BLaER1 treated with 17β-estradiol and CSF1 and Interleukin-3, amounts not matched to agents 10 nM and 100 nM (cell line): ENCODE measurements at regions not wholly inside any gene's neighbourhood (a gene's known extent, or its start where the extent isn't known, plus 50 kb on each side); places are given as distances from the start of the nearest gene placed in this dataset.
A peak's percentile ranks its signal among the peaks of the same experiment; 100 is the strongest.

Experiments
- H3K27ac ChIP-seq, 11 experiments: shearing (Covaris generic); formaldehyde crosslinking; 2 replicates each; pipeline ENCODE4 v1.8.1; 2022
- H3K27me3 ChIP-seq, 11 experiments: shearing (Covaris generic); formaldehyde crosslinking; 2 replicates each; pipeline ENCODE4 v1.8.1; 2022
- H3K36me3 ChIP-seq, 11 experiments: shearing (Covaris generic); formaldehyde crosslinking; 2 replicates each; pipeline ENCODE4 v1.8.1; 2022
- H3K4me1 ChIP-seq, 10 experiments: shearing (Covaris generic); formaldehyde crosslinking; 2 replicates each; pipeline ENCODE4 v1.8.1; 2022
- H3K4me2 ChIP-seq, 11 experiments: shearing (Covaris generic); formaldehyde crosslinking; 2 replicates each; pipeline ENCODE4 v1.8.1; 2022
- H3K4me3 ChIP-seq, 10 experiments: shearing (Covaris generic); formaldehyde crosslinking; 2 replicates each; pipeline ENCODE4 v1.8.1; 2022
- H3K9ac ChIP-seq, 11 experiments: shearing (Covaris generic); formaldehyde crosslinking; 2 replicates each; pipeline ENCODE4 v1.8.1; 2022
- H3K9me3 ChIP-seq, 11 experiments: shearing (Covaris generic); formaldehyde crosslinking; replicated peaks in 1 of 11; 2 replicates each; pipeline ENCODE4 v1.8.1; 2022
- H4K20me1 ChIP-seq, 11 experiments: shearing (Covaris generic); formaldehyde crosslinking; 2 replicates each; pipeline ENCODE4 v1.8.1; 2022
- Cebpa-rat ChIP-seq, 11 experiments: shearing (Covaris generic); IDR thresholded peaks; 2 replicates each; pipeline ENCODE4 v1.8.1; 2022

GRCh38 chr16:81185416-81185815 is 53.1 kb upstream of the BCO1 start:
- no peak overlapping the region for H3K4me2 ChIP-seq
- no peaks in the 10 kb centered on the region for H3K36me3 ChIP-seq
- no peak overlapping the region for H3K9ac ChIP-seq
- H3K4me3 ChIP-seq = no peak overlapping the region
- H3K9me3 ChIP-seq = no peaks in the 10 kb centered on the region
- H3K27me3 ChIP-seq = no peaks in the 10 kb centered on the region
- TF ChIP-seq Cebpa-rat (IDR thresholded peaks at IDR 0.05) = no peak
- H3K27ac ChIP-seq = no peak overlapping the region
- H3K4me1 ChIP-seq = peaks cover 0 to 8% (median 6%) of the 10 kb centered on the region in 10 experiments; a peak in 7 of 20 replicates
- H4K20me1 ChIP-seq = no peaks in the 10 kb centered on the region

- Histone ChIP-seq H4K20me1 (no peaks in the 10 kb centered on the region), H3K9me3 (no peaks in the 10 kb centered on the region), H3K4me1 (peaks cover 0 to 8% (median 6%) of the 10 kb centered on the region in 10 experiments; a peak in 7 of 20 replicates), H3K4me2 (peak overlapping the region in 3 of 11 experiments; percentile 3 to 18 (median 10); a peak in 3 of 22 replicates), H3K27me3 (no peaks in the 10 kb centered on the region), H3K9ac (no peak overlapping the region), H3K27ac (no peak overlapping the region), H3K36me3 (no peaks in the 10 kb centered on the region), H3K4me3 (no peak overlapping the region)
- TF ChIP-seq Cebpa-rat (IDR thresholded peaks at IDR 0.05) = no peak
These were observed 57.3 kb upstream of the BCO1 start for GRCh38 chr16:81181013-81181720.

- peaks cover 0 to 8% (median 6%) of the 10 kb centered on the region in 10 experiments; a peak in 7 of 20 replicates for H3K4me1 ChIP-seq
- H3K4me3 ChIP-seq = no peak overlapping the region
- no peak overlapping the region for H3K27ac ChIP-seq
- no peaks in the 10 kb centered on the region for H4K20me1 ChIP-seq
- H3K27me3 ChIP-seq = no peaks in the 10 kb centered on the region
- TF ChIP-seq Cebpa-rat (IDR thresholded peaks at IDR 0.05) = no peak
- H3K9me3 ChIP-seq = no peaks in the 10 kb centered on the region
- no peak overlapping the region for H3K9ac ChIP-seq
- H3K4me2 ChIP-seq = 0 out of 22 replicates have a peak overlapping the region, but pooled peaks of 2 of the 11 experiments have one; percentile 3 to 10
- H3K36me3 ChIP-seq = no peaks in the 10 kb centered on the region
These were observed 57.9 kb upstream of the BCO1 start for GRCh38 chr16:81180578-81180977.

GRCh38 chr16:81179219-81179618 is 59.3 kb upstream of the BCO1 start:
- H3K9ac ChIP-seq = no peak overlapping the region
- no peak overlapping the region for H3K27ac ChIP-seq
- H3K4me1 ChIP-seq = peaks cover 0 to 8% (median 6%) of the 10 kb centered on the region in 10 experiments; a peak in 7 of 20 replicates
- no peaks in the 10 kb centered on the region for H4K20me1 ChIP-seq
- H3K4me2 ChIP-seq = no peak overlapping the region
- H3K27me3 ChIP-seq = no peaks in the 10 kb centered on the region
- no peak overlapping the region for H3K4me3 ChIP-seq
- H3K9me3 ChIP-seq = no peaks in the 10 kb centered on the region
- H3K36me3 ChIP-seq = no peaks in the 10 kb centered on the region
- TF ChIP-seq Cebpa-rat (IDR thresholded peaks at IDR 0.05) = no peak

- no peaks in the 10 kb centered on the region for H3K36me3 ChIP-seq
- H3K27ac ChIP-seq = no peak overlapping the region
- no peak overlapping the region for H3K4me3 ChIP-seq
- H3K9ac ChIP-seq = no peak overlapping the region
- no peaks in the 10 kb centered on the region for H3K9me3 ChIP-seq
- no peaks in the 10 kb centered on the region for H3K4me1 ChIP-seq
- TF ChIP-seq Cebpa-rat (IDR thresholded peaks at IDR 0.05) = no peak
- H4K20me1 ChIP-seq = no peaks in the 10 kb centered on the region; a peak in 1 of 22 replicates
- no peak overlapping the region for H3K4me2 ChIP-seq
- H3K27me3 ChIP-seq = no peaks in the 10 kb centered on the region
These were observed 63.1 kb upstream of the BCO1 start for GRCh38 chr16:81175325-81175891.

GRCh38 chr16:81174644-81175324 is 63.7 kb upstream of the BCO1 start:
- Histone ChIP-seq H3K27me3 (no peaks in the 10 kb centered on the region), H3K27ac (no peak overlapping the region), H3K4me2 (no peak overlapping the region), H3K36me3 (no peaks in the 10 kb centered on the region), H3K4me1 (no peaks in the 10 kb centered on the region), H3K4me3 (no peak overlapping the region), H3K9me3 (no peaks in the 10 kb centered on the region), H3K9ac (no peak overlapping the region), H4K20me1 (no peaks in the 10 kb centered on the region; a peak in 1 of 22 replicates)
- no peak for TF ChIP-seq Cebpa-rat (IDR thresholded peaks at IDR 0.05)

GRCh38 chr16:81172769-81173658 is 65.5 kb upstream of the BCO1 start:
- no peaks in the 10 kb centered on the region for H3K4me1 ChIP-seq
- no peak overlapping the region for H3K27ac ChIP-seq
- no peaks in the 10 kb centered on the region; a peak in 1 of 22 replicates for H4K20me1 ChIP-seq
- H3K9me3 ChIP-seq = no peaks in the 10 kb centered on the region
- no peak overlapping the region for H3K9ac ChIP-seq
- no peaks in the 10 kb centered on the region for H3K36me3 ChIP-seq
- H3K27me3 ChIP-seq = no peaks in the 10 kb centered on the region
- H3K4me3 ChIP-seq = no peak overlapping the region
- no peak for TF ChIP-seq Cebpa-rat (IDR thresholded peaks at IDR 0.05)
- no peak overlapping the region for H3K4me2 ChIP-seq

GRCh38 chr16:81170824-81171223 is 67.7 kb upstream of the BCO1 start:
- Histone ChIP-seq H3K4me1 (no peaks in the 10 kb centered on the region), H3K27me3 (no peaks in the 10 kb centered on the region), H3K36me3 (no peaks in the 10 kb centered on the region), H3K9me3 (no peaks in the 10 kb centered on the region), H3K9ac (no peak overlapping the region), H3K27ac (no peak overlapping the region), H4K20me1 (no peaks in the 10 kb centered on the region; a peak in 1 of 22 replicates), H3K4me3 (no peak overlapping the region), H3K4me2 (no peak overlapping the region)
- TF ChIP-seq Cebpa-rat (IDR thresholded peaks at IDR 0.05) = no peak

- Histone ChIP-seq H3K9ac (no peak overlapping the region), H3K4me3 (no peak overlapping the region), H3K9me3 (no peaks in the 10 kb centered on the region), H3K4me2 (no peak overlapping the region), H3K27me3 (no peaks in the 10 kb centered on the region), H3K27ac (no peak overlapping the region), H3K36me3 (no peaks in the 10 kb centered on the region), H4K20me1 (no peaks in the 10 kb centered on the region; a peak in 1 of 22 replicates), H3K4me1 (no peaks in the 10 kb centered on the region)
- no peak for TF ChIP-seq Cebpa-rat (IDR thresholded peaks at IDR 0.05)
These were observed 70.1 kb upstream of the BCO1 start for GRCh38 chr16:81168406-81168805.
